Fibroblast of villous mesenchyme (primary cell): ENCODE measurements at regions not wholly inside any gene's neighbourhood (a gene's known extent, or its start where the extent isn't known, plus 50 kb on each side); places are given as distances from the start of the nearest gene placed in this dataset.

Experiments
- DNase-seq: peaks from one replicate; pipeline ENCODE4 v3.0.0-alpha.2; 2010; ENCODE audit warnings: low read depth
- H3K4me3 ChIP-seq: 2 replicates; pipeline ENCODE4 v1.5.1; 2011; ENCODE audit warnings: low read depth, mild to moderate bottlenecking, low read length
- TF ChIP-seq, protein P1 (sequence below): IDR thresholded peaks from 2 replicates; pipeline ENCODE4 v1.5.1; 2012; ENCODE audit warnings: low read depth, mild to moderate bottlenecking, low read length; ENCODE audit not compliant: insufficient read depth

DNA sequence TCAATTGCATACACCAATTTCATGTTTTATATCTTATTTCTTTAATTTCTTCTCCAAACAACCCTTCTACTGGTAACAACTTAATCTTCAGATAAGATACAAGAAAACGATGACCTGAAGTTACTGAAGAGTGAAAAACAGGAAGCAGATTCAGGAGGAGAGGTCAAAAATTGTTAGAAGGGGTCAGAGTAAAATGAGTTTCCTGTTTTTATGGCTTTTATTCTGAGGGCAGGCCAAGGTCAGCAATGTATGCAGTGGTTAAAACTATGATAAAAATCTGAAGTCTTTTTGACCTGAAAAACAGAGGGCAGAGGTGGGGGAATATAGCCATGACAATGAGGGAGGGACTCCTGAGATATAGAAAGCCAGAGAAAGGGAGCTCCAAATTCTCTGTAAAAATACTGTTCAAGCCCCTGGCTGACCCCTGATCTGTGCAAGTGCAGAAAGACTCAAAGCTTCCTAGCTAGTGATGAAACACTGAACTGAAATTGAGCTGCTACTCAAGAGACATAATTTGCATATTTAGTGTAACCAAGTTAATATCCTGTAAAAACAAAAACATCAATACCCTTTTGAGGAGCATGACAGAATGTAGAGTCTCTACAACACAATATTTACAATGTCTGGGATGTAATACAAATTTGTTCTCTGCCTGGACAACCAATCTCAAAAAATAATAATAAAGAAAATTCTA lies 514.3 kb upstream of the SEL1L start:
- no peak for DNase-seq
- TF ChIP-seq, protein P1, sequence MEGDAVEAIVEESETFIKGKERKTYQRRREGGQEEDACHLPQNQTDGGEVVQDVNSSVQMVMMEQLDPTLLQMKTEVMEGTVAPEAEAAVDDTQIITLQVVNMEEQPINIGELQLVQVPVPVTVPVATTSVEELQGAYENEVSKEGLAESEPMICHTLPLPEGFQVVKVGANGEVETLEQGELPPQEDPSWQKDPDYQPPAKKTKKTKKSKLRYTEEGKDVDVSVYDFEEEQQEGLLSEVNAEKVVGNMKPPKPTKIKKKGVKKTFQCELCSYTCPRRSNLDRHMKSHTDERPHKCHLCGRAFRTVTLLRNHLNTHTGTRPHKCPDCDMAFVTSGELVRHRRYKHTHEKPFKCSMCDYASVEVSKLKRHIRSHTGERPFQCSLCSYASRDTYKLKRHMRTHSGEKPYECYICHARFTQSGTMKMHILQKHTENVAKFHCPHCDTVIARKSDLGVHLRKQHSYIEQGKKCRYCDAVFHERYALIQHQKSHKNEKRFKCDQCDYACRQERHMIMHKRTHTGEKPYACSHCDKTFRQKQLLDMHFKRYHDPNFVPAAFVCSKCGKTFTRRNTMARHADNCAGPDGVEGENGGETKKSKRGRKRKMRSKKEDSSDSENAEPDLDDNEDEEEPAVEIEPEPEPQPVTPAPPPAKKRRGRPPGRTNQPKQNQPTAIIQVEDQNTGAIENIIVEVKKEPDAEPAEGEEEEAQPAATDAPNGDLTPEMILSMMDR: no peak
- no peak overlapping the region for H3K4me3 ChIP-seq

DNA sequence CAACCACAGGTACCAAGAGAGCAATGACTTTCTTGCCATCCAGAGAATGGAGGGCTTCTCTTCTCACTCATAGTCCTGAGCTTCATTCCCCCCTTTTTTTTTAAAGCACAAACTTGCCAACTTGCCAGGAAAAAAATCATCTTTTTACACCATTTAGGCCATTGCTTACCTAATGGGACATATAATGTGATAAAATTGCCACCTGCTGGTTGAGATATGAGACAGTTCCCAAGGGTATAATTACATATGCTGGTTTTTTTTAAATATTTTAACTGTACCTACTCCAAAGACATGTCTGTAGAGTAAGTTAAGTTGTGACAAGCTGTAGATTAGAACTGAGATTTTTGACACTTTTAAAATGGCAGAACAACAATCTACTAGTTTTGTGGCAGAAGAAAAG lies 519.1 kb upstream of the SEL1L start:
- DNase-seq: no peak
- TF ChIP-seq, protein P1: no peak
- no peak overlapping the region for H3K4me3 ChIP-seq

DNA sequence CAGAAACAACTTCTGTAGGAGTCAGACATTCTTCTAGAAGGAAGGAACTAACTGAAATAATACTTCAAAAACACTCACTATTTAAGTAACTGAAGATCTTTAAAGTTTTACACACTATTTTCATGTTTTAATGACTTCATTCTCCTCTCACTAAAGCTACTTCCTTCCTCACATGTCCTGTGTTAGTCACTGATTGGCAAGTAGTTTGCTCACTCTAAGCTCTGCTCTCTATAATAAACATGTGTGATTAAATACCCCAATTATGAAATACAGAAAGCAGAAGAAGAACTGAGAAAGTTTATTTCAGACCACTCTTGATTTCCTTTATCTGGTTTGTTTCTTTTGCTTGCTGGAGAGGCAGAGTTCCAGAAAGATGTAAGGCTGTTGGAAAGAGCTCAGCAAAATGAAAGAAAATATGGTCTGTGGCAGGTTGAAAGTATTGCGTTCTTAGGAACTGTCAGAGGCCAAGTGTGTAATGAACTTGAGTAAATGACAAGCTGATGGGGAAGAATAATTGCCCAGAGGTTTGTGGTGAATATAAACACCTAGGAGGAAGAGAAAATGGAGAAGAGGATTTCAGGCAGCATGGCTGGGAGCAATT lies 522.0 kb upstream of the SEL1L start:
- H3K4me3 ChIP-seq: no peak overlapping the region
- TF ChIP-seq, protein P1: no peak
- DNase-seq: no peak

DNA sequence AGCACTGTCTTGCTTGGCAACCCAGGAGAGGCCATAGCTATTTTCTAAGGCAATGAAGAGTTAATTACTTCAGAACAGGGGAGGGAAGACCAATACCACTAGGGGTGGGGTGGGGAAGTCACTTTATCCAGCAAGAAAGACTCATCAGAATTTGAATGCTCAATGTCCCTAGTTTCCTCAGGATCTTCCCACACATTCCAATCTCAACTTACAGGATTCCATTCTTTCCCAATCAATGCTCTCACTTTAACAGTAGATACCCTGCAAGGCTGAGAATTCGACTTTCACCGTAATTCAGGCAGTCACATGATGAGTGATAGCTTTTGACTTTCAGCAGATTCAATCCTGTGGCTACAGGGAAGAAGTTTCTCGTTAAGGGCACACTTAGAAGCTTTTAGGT lies 526.6 kb upstream of the SEL1L start:
- TF ChIP-seq, protein P1: no peak
- H3K4me3 ChIP-seq: no peak overlapping the region
- DNase-seq: no peak

DNA sequence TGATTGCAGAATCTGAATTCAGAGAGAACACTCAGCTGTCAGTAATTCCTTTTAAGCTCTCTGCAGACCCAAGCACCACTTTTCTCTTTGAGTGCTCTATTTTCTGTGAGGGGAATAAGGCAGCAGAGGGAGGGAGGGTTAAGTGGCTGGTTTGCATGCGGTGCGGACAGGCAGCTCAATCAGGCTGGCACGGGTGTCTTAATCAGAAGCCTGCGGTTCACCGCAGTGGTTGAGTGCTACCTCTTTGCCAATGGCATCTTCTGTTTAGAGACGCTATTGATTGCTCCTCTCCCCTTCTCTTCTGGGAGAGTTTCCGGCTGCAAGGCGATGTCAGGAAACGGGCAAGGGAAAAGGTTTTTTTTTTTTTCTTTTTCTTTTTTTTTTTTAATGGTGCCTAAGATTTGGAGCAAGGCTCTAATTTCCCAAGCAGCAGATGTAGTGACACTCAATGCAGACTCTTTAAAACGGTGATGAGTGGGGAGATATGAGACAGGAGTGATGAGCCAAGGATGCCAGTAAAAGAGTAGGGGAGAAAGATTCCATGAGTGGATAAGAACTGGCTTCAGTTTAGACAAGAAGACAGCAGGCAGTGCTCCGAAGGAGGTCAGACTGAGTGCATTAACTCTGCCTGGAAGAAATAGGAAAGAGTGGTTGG lies 533.7 kb upstream of the SEL1L start:
- TF ChIP-seq, protein P1: no peak
- H3K4me3 ChIP-seq: no peak overlapping the region
- no peak for DNase-seq

DNA sequence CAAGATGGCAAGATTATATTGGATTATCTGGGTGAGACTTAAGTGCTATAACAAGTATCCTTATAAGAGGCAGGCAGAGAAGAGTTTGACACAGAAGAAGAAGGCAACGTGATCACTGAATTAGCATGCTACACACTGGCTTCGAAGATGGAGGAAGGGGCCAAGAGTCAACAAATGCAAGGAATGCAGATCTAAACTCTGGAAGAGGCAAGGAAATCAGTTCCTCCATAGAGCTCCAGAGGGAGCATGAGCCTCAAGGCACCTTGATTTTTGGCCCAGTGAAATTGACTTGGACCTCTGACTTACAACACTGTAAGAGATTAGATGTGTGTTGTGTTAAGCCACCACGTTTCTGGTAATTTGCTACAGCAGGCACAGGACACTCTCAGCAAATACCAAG lies 536.4 kb upstream of the SEL1L start:
- TF ChIP-seq, protein P1: no peak
- H3K4me3 ChIP-seq: no peak overlapping the region
- DNase-seq: no peak
